ENCODE measurements at regions not wholly inside any gene's neighbourhood (a gene's known extent, or its start where the extent isn't known, plus 50 kb on each side); places are given as distances from the start of the nearest gene placed in this dataset.

- DNase-seq, result no peak
Measured at GRCh38 chr13:72074663-72075062, 207.7 kb upstream of the DACH1 start.

- DNase-seq, result no peak
Measured at GRCh38 chr13:72072261-72072660, 205.3 kb upstream of the DACH1 start.

- DNase-seq, result no peak
Measured at GRCh38 chr13:72071713-72072112, 204.7 kb upstream of the DACH1 start.

- DNase-seq, result no peak
Measured at GRCh38 chr13:72062566-72062965, 195.6 kb upstream of the DACH1 start.

- DNase-seq, result no peak
Measured at GRCh38 chr13:72061613-72062012, 194.6 kb upstream of the DACH1 start.

DNA sequence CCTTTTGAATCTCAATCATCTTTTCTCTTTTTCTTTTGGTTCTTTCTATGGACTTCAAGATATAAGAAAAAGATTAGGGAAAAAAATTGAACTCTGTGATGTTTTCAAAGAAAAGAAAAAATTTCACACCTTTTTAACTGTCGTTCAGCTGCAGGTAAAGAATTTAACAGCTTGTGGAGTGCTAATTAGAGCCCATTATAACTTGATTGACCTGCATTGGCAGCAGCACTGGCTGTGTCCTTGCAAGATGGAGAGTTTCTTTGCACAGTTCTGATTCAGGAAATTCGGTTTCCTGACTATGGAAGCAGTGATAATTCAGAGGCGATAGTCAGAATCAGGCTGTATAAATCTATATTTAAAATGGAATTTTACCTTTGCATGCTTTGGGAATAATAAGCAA lies 183.2 kb upstream of the DACH1 start:
- no peak for DNase-seq

GRCh38 chr13:72043366-72043765 lies 176.4 kb upstream of the DACH1 start:
- DNase-seq, result no peak

GRCh38 chr13:72041165-72041564 lies 174.2 kb upstream of the DACH1 start:
- no peak for DNase-seq

DNA sequence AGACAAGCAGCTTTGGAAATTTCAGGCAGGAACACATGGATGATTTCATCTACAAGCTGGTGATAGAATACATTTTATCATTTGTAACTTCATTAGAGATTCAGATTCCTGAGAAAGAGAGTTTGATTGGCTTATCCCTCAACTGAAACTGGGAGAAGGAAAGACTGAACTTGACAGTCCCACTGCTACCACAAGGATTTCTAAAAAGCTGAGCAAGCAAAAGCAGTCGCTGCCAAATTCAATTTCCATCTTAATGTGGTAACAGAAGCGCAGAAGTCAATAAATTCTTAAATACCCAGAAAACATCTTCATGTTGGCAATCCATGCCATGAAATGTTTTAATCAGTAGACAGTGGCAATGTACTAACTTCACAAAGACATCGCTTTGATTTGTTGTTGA lies 172.1 kb upstream of the DACH1 start:
- DNase-seq, result no peak

DNA sequence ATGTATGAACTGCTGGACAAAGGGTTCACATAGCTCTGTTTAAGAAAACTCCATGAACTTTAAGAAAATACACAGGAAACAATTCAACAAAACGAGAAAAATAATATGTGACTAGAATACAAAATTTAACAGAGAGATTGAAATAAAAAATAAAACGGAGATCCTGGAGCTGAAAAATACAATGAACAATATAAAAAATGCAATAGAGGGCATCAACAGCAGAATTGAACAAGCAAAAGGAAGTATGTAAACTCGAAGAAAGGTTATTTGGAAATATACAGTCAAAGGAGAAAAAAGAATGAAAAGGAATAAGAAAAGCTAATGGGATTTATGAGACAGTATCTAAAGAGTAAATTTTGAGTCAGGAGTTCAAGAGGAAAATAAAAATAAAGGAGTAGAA lies 163.0 kb upstream of the DACH1 start:
- no peak for DNase-seq

- no peak for DNase-seq
Measured at GRCh38 chr13:72025836-72026235, 158.8 kb upstream of the DACH1 start.

GRCh38 chr13:72023895-72024294 lies 156.9 kb upstream of the DACH1 start:
- DNase-seq, result no peak

DNA sequence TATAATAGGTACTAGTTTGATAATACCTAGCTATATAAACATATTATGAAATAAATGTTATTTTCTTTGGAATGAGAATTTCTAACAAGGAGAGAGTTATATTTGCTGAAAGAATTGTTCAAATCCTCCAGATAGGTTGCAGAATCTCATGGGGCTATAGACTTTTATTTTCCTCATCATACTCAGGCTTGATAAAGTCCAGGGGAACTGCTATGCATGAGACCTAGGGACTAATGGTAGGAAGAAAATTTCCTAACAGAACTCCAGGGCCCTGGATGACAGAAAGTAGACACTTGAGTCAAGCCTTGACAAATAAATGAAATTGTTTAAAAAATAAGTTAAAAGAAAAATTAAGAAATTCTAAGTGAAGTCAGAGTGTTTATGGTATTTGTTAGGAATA lies 138.5 kb upstream of the DACH1 start:
- DNase-seq, result no peak

- no peak for DNase-seq
Measured at GRCh38 chr13:72004784-72005374, 137.9 kb upstream of the DACH1 start.

- DNase-seq, result no peak
Measured at GRCh38 chr13:72004246-72004645, 137.2 kb upstream of the DACH1 start.

DNA sequence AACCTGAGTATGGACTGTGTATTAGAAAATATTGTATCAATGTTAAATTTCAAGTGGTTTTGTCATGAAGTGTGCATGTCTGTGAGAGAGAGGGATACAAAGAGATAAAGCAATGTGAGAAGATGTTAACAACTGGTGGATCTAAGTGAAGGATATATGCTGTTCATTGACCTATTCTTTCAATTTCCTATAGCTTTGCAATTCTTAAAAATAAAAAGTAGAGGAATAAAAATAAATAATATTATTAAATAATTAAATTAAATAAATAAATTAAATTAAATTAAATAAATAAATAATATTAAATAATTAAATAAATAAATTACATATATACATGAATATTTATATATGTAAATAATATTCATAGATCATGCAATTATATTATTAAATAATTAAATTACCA lies 131.2 kb upstream of the DACH1 start:
- DNase-seq, result no peak

GRCh38 chr13:71979616-71980015 lies 112.6 kb upstream of the DACH1 start:
- no peak for DNase-seq

- DNase-seq, result no peak
Measured at GRCh38 chr13:71977028-71977427, 110.0 kb upstream of the DACH1 start.

GRCh38 chr13:71967990-71968389 lies 101.0 kb upstream of the DACH1 start:
- DNase-seq, result no peak

- DNase-seq, result no peak
Measured at GRCh38 chr13:71964491-71965100, 97.6 kb upstream of the DACH1 start.

GRCh38 chr13:71962735-71963134 lies 95.7 kb upstream of the DACH1 start:
- no peak for DNase-seq

DNA sequence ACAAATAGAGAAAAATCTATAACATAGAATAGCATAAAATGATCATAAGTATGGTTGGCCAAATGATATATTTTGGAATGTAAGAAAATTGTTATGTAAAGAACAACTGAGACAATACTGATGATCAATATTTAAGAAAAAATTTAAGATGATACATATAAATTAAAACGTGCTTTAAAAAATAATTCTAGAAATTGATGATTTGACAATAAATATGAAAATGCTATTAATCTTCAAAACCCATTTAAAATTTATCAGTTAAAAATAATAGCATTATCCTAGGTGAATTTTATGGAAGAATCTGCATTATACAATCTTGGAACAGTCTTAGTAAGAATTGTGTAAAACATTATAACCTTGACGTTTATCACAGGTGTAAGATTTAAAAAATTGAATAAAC lies 95.1 kb upstream of the DACH1 start:
- no peak for DNase-seq

DNA sequence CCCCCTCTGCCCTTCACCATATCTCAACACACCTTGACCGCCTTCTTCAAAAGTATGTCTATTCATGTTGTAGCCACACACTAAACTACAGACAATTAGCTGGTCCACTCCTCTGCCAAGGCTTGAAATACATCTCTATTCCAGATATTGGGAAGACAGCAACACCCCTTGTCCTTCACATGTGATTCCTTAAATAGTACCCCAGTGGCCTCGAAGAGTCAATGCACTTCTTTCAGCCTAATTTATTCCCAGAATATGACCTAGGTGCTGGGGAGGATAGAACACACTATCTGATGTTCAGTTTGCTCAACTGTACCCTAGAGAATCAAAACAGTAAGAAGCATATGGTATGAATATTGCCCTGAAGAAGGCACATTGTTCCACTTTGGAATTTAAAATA lies 82.4 kb upstream of the DACH1 start:
- DNase-seq, result no peak

GRCh38 chr13:71939186-71939585 lies 72.2 kb upstream of the DACH1 start:
- DNase-seq, result no peak

DNA sequence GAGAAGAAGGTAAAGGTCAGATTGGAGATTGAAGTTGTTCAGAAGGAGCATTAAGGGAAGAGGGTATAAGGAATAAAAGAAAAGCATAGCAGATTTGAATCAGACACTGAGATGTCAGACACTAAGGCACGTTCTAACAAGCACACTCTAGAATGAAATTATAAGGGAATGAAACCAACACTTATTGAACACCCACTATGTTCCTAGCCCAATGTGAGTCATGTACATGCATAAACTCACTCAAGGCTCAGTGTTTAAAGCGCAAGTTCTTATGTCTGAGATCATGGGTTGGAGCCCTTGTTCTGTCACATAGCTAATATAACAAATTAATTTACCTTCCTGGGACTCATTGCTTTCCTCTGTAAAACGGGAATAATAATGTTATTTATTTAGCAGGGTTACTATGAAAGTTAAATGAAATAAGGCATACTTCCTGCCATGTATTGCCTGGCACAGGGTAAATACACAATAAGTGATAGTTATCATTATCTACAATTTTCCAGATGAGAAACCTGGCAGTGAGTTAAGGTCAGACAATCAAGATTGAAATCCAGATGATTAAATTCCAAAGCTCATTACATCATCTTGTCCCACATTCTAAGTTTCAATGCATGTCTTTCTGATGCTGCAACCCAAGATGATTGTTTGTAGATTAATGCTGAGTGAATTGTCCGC lies 68.3 kb upstream of the DACH1 start:
- no peak for DNase-seq
